ENCODE measurements at regions not wholly inside any gene's neighbourhood (a gene's known extent, or its start where the extent isn't known, plus 50 kb on each side); places are given as distances from the start of the nearest gene placed in this dataset.

DNA sequence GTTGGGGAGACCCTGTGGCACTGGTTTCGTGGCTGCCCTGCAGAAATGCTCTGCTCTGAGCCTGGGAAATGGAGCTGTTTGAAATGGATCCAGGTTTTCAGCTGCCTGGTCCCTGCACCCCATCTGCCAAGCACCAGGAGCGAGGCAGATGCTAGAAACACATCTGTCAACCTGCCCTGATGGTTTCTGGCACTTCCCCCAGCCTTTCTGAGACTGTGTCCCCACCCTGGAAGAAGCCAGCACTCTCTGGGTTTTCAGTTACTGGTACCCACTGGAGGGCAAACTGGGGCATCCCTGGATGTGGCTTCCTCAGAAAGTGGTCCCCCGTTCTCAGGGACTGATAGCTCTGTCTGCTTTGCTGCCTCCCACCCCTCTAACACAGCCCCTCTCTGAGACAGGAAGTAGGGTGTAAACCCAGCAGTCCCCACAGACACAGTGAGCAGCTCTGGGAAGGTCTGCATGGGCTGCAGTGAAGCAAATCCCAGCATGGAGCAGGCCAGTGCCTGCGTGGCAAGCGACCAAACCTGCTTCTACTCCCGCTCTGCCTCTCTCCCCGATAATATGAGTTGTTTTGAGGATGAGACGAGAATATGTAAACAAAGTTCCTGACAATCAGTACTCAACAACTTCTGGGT is 54.2 kb upstream of the MAFB start:
- Histone ChIP-seq H3K79me2 (no peaks in the 10 kb centered on the region), H3K9me2 (replicated peaks; ENCODE audit: insufficient read depth) (no peaks in the 10 kb centered on the region), H4K20me1 (ENCODE audit: insufficient read depth, poor library complexity, severe bottlenecking) (no peaks in the 10 kb centered on the region), H3K4me3 (no peak overlapping the region), H3K27ac (no peak overlapping the region), H3K27me3 (peaks cover 4% of the 10 kb centered on the region), H3K9me3 (ENCODE audit: low read depth) (no peaks in the 10 kb centered on the region), H3K4me2 (no peak overlapping the region), H2AFZ (no peak overlapping the region), H3K36me3 (replicated peaks; ENCODE audit: insufficient read depth, low read depth) (no peaks in the 10 kb centered on the region), H3K4me1 (ENCODE audit: insufficient read depth) (no peaks in the 10 kb centered on the region)
- no peak for DNase-seq (ENCODE audit: low spot score)
- WGBS (ENCODE audit: low lambda C conversion rate, missing lambda C conversion rate) = 58% methylated on average over 8 of the region's 8 CpGs
- TF ChIP-seq EZH2phosphoT487 (IDR thresholded peaks at IDR 0.05; ENCODE audit: low read depth, severe bottlenecking, unreplicated experiment) (no peak), EZH2 (IDR thresholded peaks at IDR 0.05; ENCODE audit: borderline replicate concordance) (no peak)
- TF ChIP-seq, protein P1, sequence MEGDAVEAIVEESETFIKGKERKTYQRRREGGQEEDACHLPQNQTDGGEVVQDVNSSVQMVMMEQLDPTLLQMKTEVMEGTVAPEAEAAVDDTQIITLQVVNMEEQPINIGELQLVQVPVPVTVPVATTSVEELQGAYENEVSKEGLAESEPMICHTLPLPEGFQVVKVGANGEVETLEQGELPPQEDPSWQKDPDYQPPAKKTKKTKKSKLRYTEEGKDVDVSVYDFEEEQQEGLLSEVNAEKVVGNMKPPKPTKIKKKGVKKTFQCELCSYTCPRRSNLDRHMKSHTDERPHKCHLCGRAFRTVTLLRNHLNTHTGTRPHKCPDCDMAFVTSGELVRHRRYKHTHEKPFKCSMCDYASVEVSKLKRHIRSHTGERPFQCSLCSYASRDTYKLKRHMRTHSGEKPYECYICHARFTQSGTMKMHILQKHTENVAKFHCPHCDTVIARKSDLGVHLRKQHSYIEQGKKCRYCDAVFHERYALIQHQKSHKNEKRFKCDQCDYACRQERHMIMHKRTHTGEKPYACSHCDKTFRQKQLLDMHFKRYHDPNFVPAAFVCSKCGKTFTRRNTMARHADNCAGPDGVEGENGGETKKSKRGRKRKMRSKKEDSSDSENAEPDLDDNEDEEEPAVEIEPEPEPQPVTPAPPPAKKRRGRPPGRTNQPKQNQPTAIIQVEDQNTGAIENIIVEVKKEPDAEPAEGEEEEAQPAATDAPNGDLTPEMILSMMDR (IDR thresholded peaks at IDR 0.05; ENCODE audit: poor library complexity) = no peak

DNA sequence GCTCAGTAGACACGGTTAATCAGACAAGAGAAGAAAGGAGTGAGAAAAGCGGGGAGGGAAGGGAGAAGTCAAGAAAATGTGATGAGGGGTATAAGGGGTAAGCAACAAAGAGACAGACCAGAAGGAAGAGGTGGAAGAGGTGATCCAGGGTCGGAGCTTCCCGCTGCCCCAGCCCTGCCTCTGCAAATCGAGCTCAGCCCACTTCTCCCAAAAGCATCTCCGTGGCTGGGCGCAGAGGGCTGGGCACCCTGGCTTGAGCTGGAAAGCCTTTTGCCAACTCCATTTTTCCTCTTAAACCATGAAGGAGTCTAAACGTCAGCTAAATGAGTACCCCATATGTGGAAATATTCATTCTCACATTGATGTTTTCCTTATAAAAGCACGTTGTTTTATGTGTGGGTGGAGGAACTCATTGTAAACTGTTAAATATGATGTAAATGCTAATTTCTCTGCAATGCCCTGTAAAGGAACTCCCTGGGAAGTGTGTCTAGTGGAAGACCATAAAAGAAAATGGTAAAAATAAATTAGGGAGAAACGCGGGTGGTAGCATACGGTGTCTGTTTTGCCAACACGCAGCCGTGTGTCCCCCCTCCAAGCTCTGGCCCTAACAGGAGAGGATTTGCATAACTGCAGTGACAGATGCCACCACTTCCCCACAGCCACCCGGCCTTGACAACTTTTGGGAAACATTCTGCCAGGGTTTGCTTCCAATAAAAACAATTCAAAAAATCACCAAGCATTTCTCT is 55.2 kb upstream of the MAFB start:
- no peak overlapping the region for H3K4me2 ChIP-seq
- 86% methylated on average over 15 of the region's 15 CpGs for WGBS (ENCODE audit: low lambda C conversion rate, missing lambda C conversion rate)

DNA sequence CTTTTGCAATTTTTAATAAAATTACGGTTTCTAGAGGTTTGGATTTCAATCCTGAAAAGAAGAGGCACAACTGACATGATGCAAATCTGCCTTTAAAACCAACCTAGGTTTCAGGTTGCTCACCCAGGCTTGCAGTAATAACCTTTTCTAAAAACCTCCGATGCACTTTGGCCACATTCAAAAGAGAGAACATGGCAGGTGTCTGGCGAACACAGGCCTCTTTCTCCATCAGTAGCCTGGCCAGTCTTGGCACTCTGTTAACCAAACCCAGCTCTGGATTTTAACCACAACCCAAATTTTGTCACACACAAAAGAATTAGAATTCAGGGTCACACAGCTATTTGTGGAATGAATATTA is 55.8 kb upstream of the MAFB start:
- TF ChIP-seq, protein P1 (IDR thresholded peaks at IDR 0.05; ENCODE audit: poor library complexity) = no peak
- no peak for TF ChIP-seq EZH2phosphoT487 (IDR thresholded peaks at IDR 0.05; ENCODE audit: low read depth, severe bottlenecking, unreplicated experiment)
- TF ChIP-seq EZH2 (IDR thresholded peaks at IDR 0.05; ENCODE audit: borderline replicate concordance) = no peak
- Histone ChIP-seq H3K79me2 (no peaks in the 10 kb centered on the region), H4K20me1 (ENCODE audit: insufficient read depth, poor library complexity, severe bottlenecking) (no peaks in the 10 kb centered on the region), H3K27ac (no peak overlapping the region), H3K4me2 (no peak overlapping the region), H3K4me1 (ENCODE audit: insufficient read depth) (no peaks in the 10 kb centered on the region), H3K4me3 (no peak overlapping the region), H3K9me3 (ENCODE audit: low read depth) (no peaks in the 10 kb centered on the region), H3K9me2 (replicated peaks; ENCODE audit: insufficient read depth) (no peaks in the 10 kb centered on the region), H3K36me3 (replicated peaks; ENCODE audit: insufficient read depth, low read depth) (no peaks in the 10 kb centered on the region), H2AFZ (no peak overlapping the region), H3K27me3 (peaks cover 4% of the 10 kb centered on the region)
- WGBS (ENCODE audit: low lambda C conversion rate, missing lambda C conversion rate) = 87% methylated on average over 3 of the region's 3 CpGs
- DNase-seq (ENCODE audit: low spot score) = no peak

More for the DNA sequence above, 55.2 kb upstream of the MAFB start:
- Histone ChIP-seq H3K9me3 (ENCODE audit: low read depth) (no peaks in the 10 kb centered on the region), H3K27me3 (peaks cover 4% of the 10 kb centered on the region), H3K9me2 (replicated peaks; ENCODE audit: insufficient read depth) (no peaks in the 10 kb centered on the region), H3K36me3 (replicated peaks; ENCODE audit: insufficient read depth, low read depth) (no peaks in the 10 kb centered on the region), H3K4me1 (ENCODE audit: insufficient read depth) (no peaks in the 10 kb centered on the region), H3K4me3 (no peak overlapping the region), H3K79me2 (no peaks in the 10 kb centered on the region), H3K27ac (no peak overlapping the region), H2AFZ (no peak overlapping the region), H4K20me1 (ENCODE audit: insufficient read depth, poor library complexity, severe bottlenecking) (no peaks in the 10 kb centered on the region)
- no peak for TF ChIP-seq EZH2 (IDR thresholded peaks at IDR 0.05; ENCODE audit: borderline replicate concordance)
- TF ChIP-seq EZH2phosphoT487 (IDR thresholded peaks at IDR 0.05; ENCODE audit: low read depth, severe bottlenecking, unreplicated experiment) = no peak
- TF ChIP-seq, protein P1 (IDR thresholded peaks at IDR 0.05; ENCODE audit: poor library complexity) = no peak
- no peak for DNase-seq (ENCODE audit: low spot score)

Measured in hepatocyte (in vitro differentiated cells).